Posterior vena cava (tissue), 2 donors: ENCODE measurements at regions not wholly inside any gene's neighbourhood (a gene's known extent, or its start where the extent isn't known, plus 50 kb on each side); places are given as distances from the start of the nearest gene placed in this dataset.
A peak's percentile ranks its signal among the peaks of the same experiment; 100 is the strongest.

Experiments
- DNase-seq: peaks from one replicate; pipeline ENCODE4 v3.0.0-alpha.2; 2020; ENCODE audit warnings: low spot score
- intact Hi-C, 2 donors: fragments of 100-400 bp; cut with DNase I; formaldehyde crosslinking; loops; one replicate each; pipeline versions ENCODE4 v1.14.1 to v1.14.2; 2022 to 2023
- donor health status: DM: yes; HTN: yes; CAD: no.
- donor health status: DM: yes; HTN: yes; CAD: no.

- intact Hi-C loops: no loop called here
- DNase-seq: no peak
Observed at GRCh38 chr18:54714851-54715250, 113.4 kb upstream of the RAB27B start.

- no peak for DNase-seq
- intact Hi-C loops: no loop called here
Observed at GRCh38 chr18:54716586-54716985, 111.7 kb upstream of the RAB27B start.

GRCh38 chr18:54717673-54718407 lies 110.4 kb upstream of the RAB27B start:
- no peak for DNase-seq
- intact Hi-C loops: no loop called here

- intact Hi-C loops: no loop called here
- no peak for DNase-seq
Observed at GRCh38 chr18:54718408-54718773, 109.9 kb upstream of the RAB27B start.

GRCh38 chr18:54720620-54721019 lies 107.7 kb upstream of the RAB27B start:
- no peak for DNase-seq

GRCh38 chr18:54726143-54726542 lies 102.1 kb upstream of the RAB27B start:
- intact Hi-C loops: no loop called here
- no peak for DNase-seq

More at GRCh38 chr18:54720620-54721019, 107.7 kb upstream of the RAB27B start:
- intact Hi-C loops: no loop called here

GRCh38 chr18:54734059-54734458 lies 94.2 kb upstream of the RAB27B start:
- intact Hi-C loops: no loop called here
- DNase-seq: no peak

GRCh38 chr18:54736981-54737380 lies 91.3 kb upstream of the RAB27B start:
- DNase-seq: no peak
- intact Hi-C loops: no loop called here

GRCh38 chr18:54737986-54738385 lies 90.3 kb upstream of the RAB27B start:
- DNase-seq: no peak
- intact Hi-C loops: no loop called here

GRCh38 chr18:54739476-54739875 lies 88.8 kb upstream of the RAB27B start:
- intact Hi-C loops: no loop called here

GRCh38 chr18:54740136-54740846 lies 88.0 kb upstream of the RAB27B start:
- intact Hi-C loops: no loop called here
- no peak for DNase-seq

More at GRCh38 chr18:54739476-54739875, 88.8 kb upstream of the RAB27B start:
- DNase-seq: no peak

- no peak for DNase-seq
- intact Hi-C loops: no loop called here
Observed at GRCh38 chr18:54742120-54742519, 86.2 kb upstream of the RAB27B start.

- intact Hi-C loops: no loop called here
- DNase-seq: peak; percentile 83
Observed at GRCh38 chr18:54742659-54743604, 85.3 kb upstream of the RAB27B start.

- intact Hi-C loops: no loop called here
- DNase-seq: no peak
Observed at GRCh38 chr18:54743605-54743995, 84.7 kb upstream of the RAB27B start.

- no peak for DNase-seq
- intact Hi-C loops: no loop called here
Observed at GRCh38 chr18:54749291-54749690, 79.0 kb upstream of the RAB27B start.

- DNase-seq: no peak
- intact Hi-C loops: no loop called here
Observed at GRCh38 chr18:54750350-54750749, 77.9 kb upstream of the RAB27B start.

- intact Hi-C loops: no loop called here
- DNase-seq: no peak
Observed at GRCh38 chr18:54752185-54752584, 76.1 kb upstream of the RAB27B start.

- no peak for DNase-seq
- intact Hi-C loops: no loop called here
Observed at GRCh38 chr18:54755456-54755855, 72.8 kb upstream of the RAB27B start.

- intact Hi-C loops: no loop called here
Observed at GRCh38 chr18:54762386-54762785, 65.9 kb upstream of the RAB27B start.

GRCh38 chr18:54764786-54765185 lies 63.5 kb upstream of the RAB27B start:
- no peak for DNase-seq
- intact Hi-C loops: no loop called here

More at GRCh38 chr18:54762386-54762785, 65.9 kb upstream of the RAB27B start:
- no peak for DNase-seq
